Loucy (cell line): ENCODE measurements at regions not wholly inside any gene's neighbourhood (a gene's known extent, or its start where the extent isn't known, plus 50 kb on each side); places are given as distances from the start of the nearest gene placed in this dataset.

Experiments used
- H2AFZ ChIP-seq: fragments of 200-600 bp; sonication (generic); 2 replicates; pipeline ENCODE4 v1.6.0; 2016; ENCODE audit warnings: antibody characterized with exemption, mild to moderate bottlenecking, low read length, moderate library complexity
- H3F3A ChIP-seq: fragments of 200-600 bp; 2 replicates; pipeline ENCODE4 v1.6.0; 2016; ENCODE audit warnings: antibody characterized with exemption, low read depth, mild to moderate bottlenecking
- H3K27me3 ChIP-seq: fragments of 200-600 bp; sonication (generic); 2 replicates; pipeline ENCODE4 v1.6.1; 2014; ENCODE audit warnings: low read length, mild to moderate bottlenecking; ENCODE audit not compliant: insufficient read depth, poor library complexity, severe bottlenecking
- H3K36me3 ChIP-seq: fragments of 200-600 bp; sonication (generic); 2 replicates; pipeline ENCODE4 v1.6.1; 2016; ENCODE audit warnings: low read length; ENCODE audit not compliant: insufficient read depth
- H3K4me1 ChIP-seq: fragments of 200-600 bp; sonication (generic); 2 replicates; pipeline ENCODE4 v1.5.1; 2014; ENCODE audit warnings: low read length, mild to moderate bottlenecking; ENCODE audit not compliant: insufficient read depth, poor library complexity, severe bottlenecking
- H3K4me2 ChIP-seq: fragments of 200-600 bp; sonication (generic); 2 replicates; pipeline ENCODE4 v1.6.0; 2014; ENCODE audit warnings: antibody characterized with exemption, low read length, low read depth, mild to moderate bottlenecking; ENCODE audit not compliant: poor library complexity, severe bottlenecking
- H3K4me3 ChIP-seq: fragments of 200-600 bp; sonication (generic); 2 replicates; pipeline ENCODE4 v1.5.1; 2014; ENCODE audit warnings: low read length, mild to moderate bottlenecking, mixed read lengths; ENCODE audit not compliant: poor library complexity, severe bottlenecking
- H3K79me2 ChIP-seq: fragments of 200-600 bp; sonication (generic); 2 replicates; pipeline ENCODE4 v1.6.1; 2014; ENCODE audit warnings: low read length; ENCODE audit not compliant: insufficient read depth
- H3K9ac ChIP-seq: fragments of 200-600 bp; sonication (generic); 2 replicates; pipeline ENCODE4 v1.6.0; 2014; ENCODE audit warnings: mild to moderate bottlenecking, low read depth, low read length, moderate library complexity; ENCODE audit not compliant: poor library complexity, severe bottlenecking
- H3K9me2 ChIP-seq: fragments of 200-600 bp; sonication (generic); replicated peaks from 2 replicates; pipeline ENCODE4 v1.6.1; 2016; ENCODE audit warnings: low read depth, low read length, mixed read lengths
- H3K9me3 ChIP-seq: fragments of 200-600 bp; sonication (generic); 2 replicates; pipeline ENCODE4 v1.6.1; 2014; ENCODE audit warnings: mild to moderate bottlenecking, antibody characterized with exemption, low read length, low read depth; ENCODE audit not compliant: insufficient read depth
- H4K20me1 ChIP-seq: fragments of 200-600 bp; sonication (generic); 2 replicates; pipeline ENCODE4 v1.6.0; 2014; ENCODE audit warnings: antibody characterized with exemption, low read length, mild to moderate bottlenecking; ENCODE audit not compliant: insufficient read depth, poor library complexity, severe bottlenecking
- EZH2phosphoT487 ChIP-seq: fragments of 200-600 bp; IDR thresholded peaks from 2 replicates; pipeline ENCODE4 v1.6.1; 2018; ENCODE audit warnings: antibody characterized with exemption, mild to moderate bottlenecking, moderate library complexity, borderline replicate concordance
- TF ChIP-seq, protein P1 (sequence below): fragments of 200-600 bp; sonication (generic); conservative IDR thresholded peaks from 2 replicates; pipeline ENCODE4 v1.5.1; 2014; ENCODE audit warnings: mild to moderate bottlenecking, antibody characterized with exemption, low read length

DNA sequence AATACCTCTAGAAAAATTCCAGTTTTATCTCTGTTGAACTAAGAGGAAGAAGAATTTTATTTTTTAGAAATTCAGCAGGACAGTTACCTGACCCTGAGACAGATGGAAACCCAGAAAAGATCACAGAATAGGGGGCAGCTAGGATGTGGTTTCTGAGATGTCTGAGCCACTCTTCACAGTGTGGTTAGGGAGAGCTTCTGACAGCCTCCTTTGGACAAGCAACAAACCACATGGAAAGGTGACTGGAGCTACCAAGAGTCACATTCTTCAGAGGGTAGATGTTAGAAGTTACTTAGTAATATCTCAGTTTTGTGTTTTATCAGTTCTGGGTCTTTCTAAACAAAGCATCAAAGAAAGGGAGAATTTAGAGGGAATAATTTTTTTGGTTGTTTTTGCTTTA is 117.3 kb upstream of the NAP1L1 start:
- H3K9me3 ChIP-seq: peaks cover 7% of the 10 kb centered on the region; the same call in 1 of the 2 replicates

DNA sequence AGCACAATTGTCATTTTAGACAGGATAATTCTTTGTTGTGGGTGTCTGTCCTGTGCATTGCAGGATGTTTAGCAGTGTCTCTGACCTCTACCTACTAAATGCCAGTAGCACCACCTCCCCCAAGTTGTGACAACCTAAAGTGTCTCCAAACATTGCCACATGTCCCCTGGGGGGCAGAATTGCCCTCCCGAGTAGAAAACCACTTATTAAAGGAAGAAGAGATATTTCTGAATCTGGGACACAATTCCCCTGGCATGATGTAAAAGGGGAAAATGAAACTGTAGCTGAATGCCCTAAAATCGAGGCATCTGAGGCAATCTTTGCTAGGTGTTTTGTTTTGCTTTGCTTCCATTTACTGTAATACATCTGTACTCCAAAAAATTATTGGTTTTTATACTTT is 116.8 kb upstream of the NAP1L1 start:
- Histone ChIP-seq H3K27me3 (no peaks in the 10 kb centered on the region), H3K9ac (no peak overlapping the region), H3K36me3 (no peaks in the 10 kb centered on the region), H3K4me3 (no peak overlapping the region), H3K9me3 (peaks cover 7% of the 10 kb centered on the region; the same call in 1 of the 2 replicates), H4K20me1 (no peaks in the 10 kb centered on the region), H3K4me1 (no peaks in the 10 kb centered on the region), H3K79me2 (no peaks in the 10 kb centered on the region), H3K4me2 (no peak overlapping the region), H2AFZ (no peak overlapping the region), H3F3A (no peaks in the 10 kb centered on the region), H3K9me2 (no peaks in the 10 kb centered on the region)
- no peak for TF ChIP-seq EZH2phosphoT487
- TF ChIP-seq, protein P1, sequence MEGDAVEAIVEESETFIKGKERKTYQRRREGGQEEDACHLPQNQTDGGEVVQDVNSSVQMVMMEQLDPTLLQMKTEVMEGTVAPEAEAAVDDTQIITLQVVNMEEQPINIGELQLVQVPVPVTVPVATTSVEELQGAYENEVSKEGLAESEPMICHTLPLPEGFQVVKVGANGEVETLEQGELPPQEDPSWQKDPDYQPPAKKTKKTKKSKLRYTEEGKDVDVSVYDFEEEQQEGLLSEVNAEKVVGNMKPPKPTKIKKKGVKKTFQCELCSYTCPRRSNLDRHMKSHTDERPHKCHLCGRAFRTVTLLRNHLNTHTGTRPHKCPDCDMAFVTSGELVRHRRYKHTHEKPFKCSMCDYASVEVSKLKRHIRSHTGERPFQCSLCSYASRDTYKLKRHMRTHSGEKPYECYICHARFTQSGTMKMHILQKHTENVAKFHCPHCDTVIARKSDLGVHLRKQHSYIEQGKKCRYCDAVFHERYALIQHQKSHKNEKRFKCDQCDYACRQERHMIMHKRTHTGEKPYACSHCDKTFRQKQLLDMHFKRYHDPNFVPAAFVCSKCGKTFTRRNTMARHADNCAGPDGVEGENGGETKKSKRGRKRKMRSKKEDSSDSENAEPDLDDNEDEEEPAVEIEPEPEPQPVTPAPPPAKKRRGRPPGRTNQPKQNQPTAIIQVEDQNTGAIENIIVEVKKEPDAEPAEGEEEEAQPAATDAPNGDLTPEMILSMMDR: no peak

More for the DNA sequence above, 117.3 kb upstream of the NAP1L1 start:
- Histone ChIP-seq H3K9ac (no peak overlapping the region), H3F3A (no peaks in the 10 kb centered on the region), H4K20me1 (no peaks in the 10 kb centered on the region), H2AFZ (no peak overlapping the region), H3K4me2 (no peak overlapping the region), H3K4me1 (no peaks in the 10 kb centered on the region), H3K27me3 (no peaks in the 10 kb centered on the region), H3K4me3 (no peak overlapping the region), H3K79me2 (no peaks in the 10 kb centered on the region), H3K36me3 (no peaks in the 10 kb centered on the region), H3K9me2 (no peaks in the 10 kb centered on the region)
- TF ChIP-seq EZH2phosphoT487: no peak
- TF ChIP-seq, protein P1: no peak

DNA sequence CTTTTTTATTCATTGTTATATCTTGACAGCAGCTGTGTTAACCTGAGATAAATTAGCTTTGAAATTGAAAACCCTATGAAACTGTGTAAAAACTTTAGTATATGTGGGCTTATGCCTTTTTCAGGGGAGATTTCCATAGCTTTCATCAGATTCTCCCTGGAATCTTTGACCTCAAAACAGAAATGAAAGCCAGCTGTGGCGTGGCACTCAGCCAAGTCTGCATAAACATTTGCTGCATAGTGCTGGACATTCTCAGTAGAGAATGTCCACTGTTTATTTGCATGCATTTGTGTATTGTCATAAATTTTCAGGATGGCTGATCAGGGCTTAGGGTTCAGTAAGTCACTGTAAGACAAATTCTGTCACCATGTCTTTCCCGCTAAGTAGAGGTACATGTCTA is 115.3 kb upstream of the NAP1L1 start:
- H3K79me2 ChIP-seq: no peaks in the 10 kb centered on the region
- no peaks in the 10 kb centered on the region for H3F3A ChIP-seq
- no peaks in the 10 kb centered on the region for H3K9me2 ChIP-seq
- H4K20me1 ChIP-seq: no peaks in the 10 kb centered on the region
- no peaks in the 10 kb centered on the region for H3K4me1 ChIP-seq
- peaks cover 7% of the 10 kb centered on the region; the same call in 1 of the 2 replicates for H3K9me3 ChIP-seq
- H3K4me3 ChIP-seq: no peak overlapping the region
- no peaks in the 10 kb centered on the region for H3K27me3 ChIP-seq
- H3K4me2 ChIP-seq: no peak overlapping the region
- H2AFZ ChIP-seq: no peak overlapping the region
- TF ChIP-seq, protein P1: no peak
- TF ChIP-seq EZH2phosphoT487: no peak
- H3K36me3 ChIP-seq: no peaks in the 10 kb centered on the region
- no peak overlapping the region for H3K9ac ChIP-seq
